NB4 (cell line): ENCODE measurements at regions not wholly inside any gene's neighbourhood (a gene's known extent, or its start where the extent isn't known, plus 50 kb on each side); places are given as distances from the start of the nearest gene placed in this dataset.

Source experiments
- CTCF ChIP-seq: IDR thresholded peaks from one replicate; pipeline ENCODE4 v1.5.1; 2012; ENCODE audit warnings: low read depth, low read length
- POLR2A ChIP-seq: IDR thresholded peaks from 2 replicates; pipeline ENCODE4 v1.6.1; 2011; ENCODE audit warnings: mild to moderate bottlenecking; ENCODE audit not compliant: insufficient read length; ENCODE audit errors: extremely low read depth

- no peak for TF ChIP-seq POLR2A
- no peak for TF ChIP-seq CTCF
These were observed 1123.7 kb upstream of the C9orf72 start for GRCh38 chr9:28696960-28697359.
